NCI-H82 treated with DMSO at 0.1 percent for 48 hours (cell line): ENCODE measurements at regions not wholly inside any gene's neighbourhood (a gene's known extent, or its start where the extent isn't known, plus 50 kb on each side); places are given as distances from the start of the nearest gene placed in this dataset.
"Not testable (repeated sequence)": the region's sequence is repeated elsewhere in the genome, so short reads cannot be mapped to it uniquely, and the experiment has no call there.

ENCODE experiments used
- DNase-seq: peaks from one replicate; lab custom pipeline; 2025; ENCODE audit not compliant: unreplicated experiment; lab: John Stamatoyannopoulos, UW

GRCh38 chr15:62316413-62317060 is 151.5 kb upstream of the C2CD4B start:
- no peak for DNase-seq

GRCh38 chr15:62320259-62320658 is 155.2 kb upstream of the C2CD4B start:
- DNase-seq: no peak

GRCh38 chr15:62323353-62323890 is 158.3 kb upstream of the C2CD4B start:
- no peak for DNase-seq

- no peak for DNase-seq
Observed at GRCh38 chr15:62324382-62324781, 159.3 kb upstream of the C2CD4B start.

GRCh38 chr15:62325597-62325996 is 160.5 kb upstream of the C2CD4B start:
- DNase-seq: no peak

- DNase-seq: no peak
Observed at GRCh38 chr15:62326460-62327011, 161.5 kb upstream of the C2CD4B start.

- DNase-seq: no peak
Observed at GRCh38 chr15:62327406-62327805, 162.3 kb upstream of the C2CD4B start.

- DNase-seq: not testable (repeated sequence)
Observed at GRCh38 chr15:62332472-62332871, 167.4 kb upstream of the C2CD4B start.

GRCh38 chr15:62334536-62334935 is 169.5 kb upstream of the C2CD4B start:
- no peak for DNase-seq

- DNase-seq: no peak
Observed at GRCh38 chr15:62337934-62338333, 172.8 kb upstream of the C2CD4B start.

GRCh38 chr15:62338497-62338896 is 173.4 kb upstream of the C2CD4B start:
- DNase-seq: no peak

- no peak for DNase-seq
Observed at GRCh38 chr15:62342959-62343358, 177.9 kb upstream of the C2CD4B start.

- DNase-seq: no peak
Observed at GRCh38 chr15:62343397-62343796, 178.3 kb upstream of the C2CD4B start.

- DNase-seq: peak; percentile 9
Observed at GRCh38 chr15:62344806-62345539, 179.9 kb upstream of the C2CD4B start.

GRCh38 chr15:62346168-62346567 is 181.1 kb upstream of the C2CD4B start:
- DNase-seq: no peak

- DNase-seq: no peak
Observed at GRCh38 chr15:62348118-62348517, 183.0 kb upstream of the C2CD4B start.

GRCh38 chr15:62348623-62349022 is 183.5 kb upstream of the C2CD4B start:
- no peak for DNase-seq

GRCh38 chr15:62352817-62353216 is 187.7 kb upstream of the C2CD4B start:
- DNase-seq: no peak

- no peak for DNase-seq
Observed at GRCh38 chr15:62357431-62357830, 192.3 kb upstream of the C2CD4B start.

GRCh38 chr15:62359416-62359815 is 194.3 kb upstream of the C2CD4B start:
- no peak for DNase-seq

- no peak for DNase-seq
Observed at GRCh38 chr15:62360332-62361097, 195.4 kb upstream of the C2CD4B start.
